ENCODE measurements at regions not wholly inside any gene's neighbourhood (a gene's known extent, or its start where the extent isn't known, plus 50 kb on each side); places are given as distances from the start of the nearest gene placed in this dataset.

GRCh38 chr6:141532211-141532610 is 600.5 kb upstream of the GJE1 start:
- no peak for TF ChIP-seq CTCF (IDR thresholded peaks at IDR 0.05)
- no peak for TF ChIP-seq EZH2phosphoT487 (IDR thresholded peaks at IDR 0.05)
- TF ChIP-seq EZH2 (IDR thresholded peaks at IDR 0.05), result no peak
